Colonic mucosa (tissue), 4 donors: ENCODE measurements at regions not wholly inside any gene's neighbourhood (a gene's known extent, or its start where the extent isn't known, plus 50 kb on each side); places are given as distances from the start of the nearest gene placed in this dataset.

Experiments
- DNase-seq: peaks from one replicate; pipeline ENCODE4 v3.0.0-alpha.2; 2020
- H3K27ac ChIP-seq: fragments of 200-600 bp; one replicate; pipeline ENCODE4 v1.8.0; 2021
- H3K27me3 ChIP-seq: fragments of 200-600 bp; one replicate; pipeline ENCODE4 v1.8.0; 2021
- H3K36me3 ChIP-seq: fragments of 200-600 bp; one replicate; pipeline ENCODE4 v1.8.0; 2021
- H3K4me1 ChIP-seq: fragments of 200-600 bp; one replicate; pipeline ENCODE4 v1.8.0; 2021; ENCODE audit warnings: mild to moderate bottlenecking
- H3K4me3 ChIP-seq: fragments of 200-600 bp; one replicate; pipeline ENCODE4 v1.8.0; 2021
- H3K9ac ChIP-seq, 2 donors: one replicate each; pipeline ENCODE4 v1.7.0; 2013; ENCODE audit warnings: control low read depth in 2 of 2, low read depth in 2 of 2, low read length in 2 of 2
- H3K9me3 ChIP-seq: fragments of 200-600 bp; one replicate; pipeline ENCODE4 v1.8.0; 2021
- intact Hi-C: fragments of 100-400 bp; cut with DNase I; formaldehyde crosslinking; loops from one replicate; pipeline ENCODE4 v1.14.1; 2022
- TF ChIP-seq, protein P1 (sequence below): fragments of 200-600 bp; IDR thresholded peaks from one replicate; pipeline ENCODE4 v1.8.0; 2022; ENCODE audit warnings: antibody characterized with exemption, mild to moderate bottlenecking
- donor health status: healthy.
- donor health status: DM: no; HTN: no; CAD: no.
- donor health status: DM: no; HTN: no; CAD: no.

DNA sequence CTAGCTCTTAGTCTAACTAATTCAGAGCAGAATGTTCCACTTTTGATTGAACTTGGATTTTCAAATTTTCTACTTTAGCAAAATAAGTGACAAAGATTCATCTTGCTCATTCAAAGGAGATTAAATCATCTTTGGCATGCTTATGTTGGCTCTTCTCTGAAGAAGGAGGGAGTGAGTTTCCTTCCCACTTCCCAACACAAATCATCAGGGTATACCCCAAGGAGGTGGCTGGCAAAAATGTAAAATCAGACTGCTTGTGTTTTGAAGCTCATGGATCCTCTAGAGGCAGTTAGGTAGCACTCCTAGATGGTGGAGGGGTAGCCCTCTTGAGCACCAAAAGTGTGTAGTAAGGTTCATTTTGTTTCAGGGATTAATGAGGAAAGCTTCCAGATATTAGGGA, 343.1 kb downstream of the OSTF1 start:
- Histone ChIP-seq H3K4me1 (no peaks in the 10 kb centered on the region), H3K4me3 (no peak overlapping the region), H3K27ac (no peak overlapping the region), H3K9ac (no peak overlapping the region), H3K9me3 (no peaks in the 10 kb centered on the region), H3K27me3 (no peaks in the 10 kb centered on the region), H3K36me3 (no peaks in the 10 kb centered on the region)
- TF ChIP-seq, protein P1, sequence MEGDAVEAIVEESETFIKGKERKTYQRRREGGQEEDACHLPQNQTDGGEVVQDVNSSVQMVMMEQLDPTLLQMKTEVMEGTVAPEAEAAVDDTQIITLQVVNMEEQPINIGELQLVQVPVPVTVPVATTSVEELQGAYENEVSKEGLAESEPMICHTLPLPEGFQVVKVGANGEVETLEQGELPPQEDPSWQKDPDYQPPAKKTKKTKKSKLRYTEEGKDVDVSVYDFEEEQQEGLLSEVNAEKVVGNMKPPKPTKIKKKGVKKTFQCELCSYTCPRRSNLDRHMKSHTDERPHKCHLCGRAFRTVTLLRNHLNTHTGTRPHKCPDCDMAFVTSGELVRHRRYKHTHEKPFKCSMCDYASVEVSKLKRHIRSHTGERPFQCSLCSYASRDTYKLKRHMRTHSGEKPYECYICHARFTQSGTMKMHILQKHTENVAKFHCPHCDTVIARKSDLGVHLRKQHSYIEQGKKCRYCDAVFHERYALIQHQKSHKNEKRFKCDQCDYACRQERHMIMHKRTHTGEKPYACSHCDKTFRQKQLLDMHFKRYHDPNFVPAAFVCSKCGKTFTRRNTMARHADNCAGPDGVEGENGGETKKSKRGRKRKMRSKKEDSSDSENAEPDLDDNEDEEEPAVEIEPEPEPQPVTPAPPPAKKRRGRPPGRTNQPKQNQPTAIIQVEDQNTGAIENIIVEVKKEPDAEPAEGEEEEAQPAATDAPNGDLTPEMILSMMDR: no peak
- intact Hi-C loops: no loop called here
- no peak for DNase-seq

DNA sequence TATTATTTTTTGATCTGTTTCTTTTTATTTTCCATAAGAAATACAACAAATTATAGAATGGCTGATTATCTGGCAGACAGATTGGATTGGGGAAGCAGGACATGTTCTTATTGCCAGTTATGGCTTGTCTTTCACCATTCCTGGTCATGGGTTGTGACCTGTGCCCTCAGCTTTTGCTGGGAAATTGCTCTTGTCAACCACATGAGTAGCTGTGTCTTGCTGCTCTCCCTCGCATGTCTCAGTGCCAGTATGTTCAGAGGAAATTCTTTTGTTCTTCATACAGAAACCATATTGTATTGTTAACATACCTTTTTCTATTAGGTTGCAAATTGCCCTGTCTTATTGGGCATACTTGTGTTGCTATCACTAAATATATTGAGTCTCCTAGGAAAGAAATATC, 344.1 kb downstream of the OSTF1 start:
- TF ChIP-seq, protein P1: no peak
- H3K27me3 ChIP-seq: no peaks in the 10 kb centered on the region
- H3K9ac ChIP-seq: no peak overlapping the region
- H3K9me3 ChIP-seq: no peaks in the 10 kb centered on the region
- H3K4me3 ChIP-seq: no peak overlapping the region
- H3K27ac ChIP-seq: no peak overlapping the region
- no peak for DNase-seq
- no peaks in the 10 kb centered on the region for H3K36me3 ChIP-seq
- intact Hi-C loops: no loop called here
- H3K4me1 ChIP-seq: no peaks in the 10 kb centered on the region

DNA sequence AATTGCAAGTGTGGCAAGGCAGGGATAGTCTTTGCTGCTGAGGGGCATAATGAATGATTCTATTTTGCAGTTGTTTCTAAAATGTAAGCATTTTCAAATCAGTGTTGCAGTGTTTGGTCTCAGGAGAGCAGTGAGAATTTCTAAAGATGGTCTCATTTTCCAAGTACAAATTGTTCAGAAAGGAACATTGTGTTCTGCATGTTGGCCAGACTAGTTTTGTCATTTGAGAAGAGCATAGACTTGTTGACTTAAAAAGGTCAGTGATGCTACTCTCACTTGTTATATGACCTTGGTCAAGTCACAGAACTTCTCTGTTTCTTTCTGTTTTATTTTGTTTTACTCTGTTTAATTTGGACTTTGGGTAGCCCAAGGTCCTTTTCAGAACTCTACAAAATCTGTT, 344.6 kb downstream of the OSTF1 start:
- no peaks in the 10 kb centered on the region for H3K4me1 ChIP-seq
- intact Hi-C loops: no loop called here
- H3K9me3 ChIP-seq: no peaks in the 10 kb centered on the region
- TF ChIP-seq, protein P1: no peak
- no peak overlapping the region for H3K9ac ChIP-seq
- no peak overlapping the region for H3K27ac ChIP-seq
- H3K4me3 ChIP-seq: no peak overlapping the region
- DNase-seq: no peak
- no peaks in the 10 kb centered on the region for H3K27me3 ChIP-seq
- no peaks in the 10 kb centered on the region for H3K36me3 ChIP-seq

DNA sequence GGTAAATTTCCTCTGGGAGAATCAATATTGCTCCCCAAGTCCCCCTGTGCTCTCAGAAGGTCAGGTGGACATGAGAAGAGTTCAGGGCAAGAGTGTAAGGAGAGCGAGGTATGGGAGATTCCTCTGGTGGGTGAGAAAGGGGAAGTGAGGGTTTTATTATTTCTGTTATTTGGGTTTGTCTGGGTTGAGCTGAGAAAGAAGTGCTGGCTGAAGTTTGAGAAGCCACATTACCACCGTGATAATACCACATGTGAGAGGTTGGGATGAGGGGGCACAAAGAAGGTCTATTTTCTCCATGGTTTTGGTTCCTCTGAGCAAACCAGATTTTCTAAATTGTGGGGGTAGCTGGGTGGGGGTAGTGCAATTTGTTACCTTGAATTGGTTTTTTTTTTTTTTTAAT, 350.4 kb downstream of the OSTF1 start:
- Histone ChIP-seq H3K4me1 (no peaks in the 10 kb centered on the region), H3K36me3 (no peaks in the 10 kb centered on the region), H3K9me3 (no peaks in the 10 kb centered on the region), H3K27ac (no peak overlapping the region), H3K27me3 (no peaks in the 10 kb centered on the region), H3K4me3 (no peak overlapping the region), H3K9ac (no peak overlapping the region)
- intact Hi-C loops: no loop called here
- TF ChIP-seq, protein P1: no peak
- no peak for DNase-seq

DNA sequence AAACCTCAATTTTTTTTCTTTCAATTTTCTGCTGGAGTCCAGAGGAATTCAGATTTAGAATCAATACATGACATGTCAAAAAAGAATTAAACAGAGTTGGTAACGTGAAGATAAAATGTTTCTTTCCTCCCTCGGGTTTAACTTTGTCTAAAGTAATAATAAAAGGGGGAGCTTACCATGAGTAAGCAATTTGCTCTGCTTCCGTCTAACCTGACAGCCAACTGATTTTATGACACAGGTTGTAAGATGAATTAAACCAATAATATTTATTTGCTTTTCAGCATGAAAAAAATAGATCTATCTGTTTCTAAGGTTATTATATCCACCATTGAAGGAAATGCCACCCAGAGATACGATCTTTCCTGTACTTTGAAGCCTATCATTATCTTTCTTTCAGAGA, 352.6 kb downstream of the OSTF1 start:
- H3K9me3 ChIP-seq: no peaks in the 10 kb centered on the region
- no peak overlapping the region for H3K9ac ChIP-seq
- intact Hi-C loops: no loop called here
- no peaks in the 10 kb centered on the region for H3K27me3 ChIP-seq
- H3K4me1 ChIP-seq: no peaks in the 10 kb centered on the region
- H3K4me3 ChIP-seq: no peak overlapping the region
- H3K36me3 ChIP-seq: no peaks in the 10 kb centered on the region
- no peak overlapping the region for H3K27ac ChIP-seq
- DNase-seq: no peak
- TF ChIP-seq, protein P1: no peak

DNA sequence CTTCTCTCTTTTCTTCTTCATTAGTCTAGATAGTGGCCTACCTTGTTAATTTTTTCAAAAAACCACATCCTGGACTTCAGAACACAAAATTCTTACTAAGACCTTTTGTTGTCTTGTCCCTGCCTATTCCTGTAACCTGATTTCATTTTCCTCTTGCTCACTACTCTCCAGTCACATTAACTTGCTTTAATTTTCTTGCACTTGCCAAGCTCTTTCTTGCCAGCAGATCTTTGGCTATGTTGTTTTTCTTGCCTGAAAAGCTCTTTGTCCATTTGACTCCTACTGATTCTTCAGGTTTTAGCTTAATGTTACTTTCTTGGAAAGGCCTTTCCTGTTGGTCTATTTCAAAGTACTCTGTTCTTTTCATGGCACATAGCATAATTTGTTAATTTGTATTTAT, 356.8 kb downstream of the OSTF1 start:
- H3K4me1 ChIP-seq: no peaks in the 10 kb centered on the region
- H3K9ac ChIP-seq: no peak overlapping the region
- no peaks in the 10 kb centered on the region for H3K36me3 ChIP-seq
- H3K9me3 ChIP-seq: no peaks in the 10 kb centered on the region
- DNase-seq: no peak
- H3K4me3 ChIP-seq: no peak overlapping the region
- TF ChIP-seq, protein P1: no peak
- no peak overlapping the region for H3K27ac ChIP-seq
- intact Hi-C loops: no loop called here
- H3K27me3 ChIP-seq: no peaks in the 10 kb centered on the region
